ENCODE measurements at regions not wholly inside any gene's neighbourhood (a gene's known extent, or its start where the extent isn't known, plus 50 kb on each side); places are given as distances from the start of the nearest gene placed in this dataset.

DNA sequence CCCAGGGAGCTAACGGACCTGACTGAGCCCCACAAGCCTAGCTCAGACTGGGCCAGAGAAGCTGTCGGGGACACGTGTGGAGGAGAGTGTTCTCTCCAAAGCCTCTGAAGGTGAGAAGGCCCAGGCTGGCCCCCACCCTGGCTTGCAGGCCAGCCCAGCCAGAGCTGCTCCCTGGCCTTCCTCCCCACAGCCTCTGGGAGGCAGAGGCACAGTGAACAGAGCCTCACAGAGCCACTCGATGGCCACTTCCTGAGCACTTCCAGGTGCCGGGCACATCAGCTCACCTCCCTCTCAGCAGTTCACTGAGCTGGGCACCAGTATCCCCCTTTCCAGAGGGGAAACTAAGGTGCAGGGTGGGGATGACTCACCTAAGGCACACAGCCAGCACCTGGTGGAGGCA, 109.4 kb upstream of the LINGO1 start:
- Histone ChIP-seq H3K4me1 (no peaks in the 10 kb centered on the region), H3K27me3 (peaks cover 0 to 72% (median 27%) of the 10 kb centered on the region in 3 donors), H3K9me3 (no peaks in the 10 kb centered on the region), H3K4me3 (no peak overlapping the region), H3K27ac (no peak overlapping the region), H3K36me3 (no peaks in the 10 kb centered on the region)
- DNase-seq = no peak
- 63 to 80% (median 71%) methylated on average over 1 to 5 of the region's 5 CpGs for WGBS, 5 donors
- intact Hi-C loops (cut with DNase I; ENCODE audit: low total_unique reads) = no loop called here
- no peak for TF ChIP-seq POLR2AphosphoS5 (IDR thresholded peaks at IDR 0.05)
- TF ChIP-seq EP300 (IDR thresholded peaks at IDR 0.05) = no peak
- no peak for TF ChIP-seq POLR2A (IDR thresholded peaks at IDR 0.05)
- TF ChIP-seq, protein P1, sequence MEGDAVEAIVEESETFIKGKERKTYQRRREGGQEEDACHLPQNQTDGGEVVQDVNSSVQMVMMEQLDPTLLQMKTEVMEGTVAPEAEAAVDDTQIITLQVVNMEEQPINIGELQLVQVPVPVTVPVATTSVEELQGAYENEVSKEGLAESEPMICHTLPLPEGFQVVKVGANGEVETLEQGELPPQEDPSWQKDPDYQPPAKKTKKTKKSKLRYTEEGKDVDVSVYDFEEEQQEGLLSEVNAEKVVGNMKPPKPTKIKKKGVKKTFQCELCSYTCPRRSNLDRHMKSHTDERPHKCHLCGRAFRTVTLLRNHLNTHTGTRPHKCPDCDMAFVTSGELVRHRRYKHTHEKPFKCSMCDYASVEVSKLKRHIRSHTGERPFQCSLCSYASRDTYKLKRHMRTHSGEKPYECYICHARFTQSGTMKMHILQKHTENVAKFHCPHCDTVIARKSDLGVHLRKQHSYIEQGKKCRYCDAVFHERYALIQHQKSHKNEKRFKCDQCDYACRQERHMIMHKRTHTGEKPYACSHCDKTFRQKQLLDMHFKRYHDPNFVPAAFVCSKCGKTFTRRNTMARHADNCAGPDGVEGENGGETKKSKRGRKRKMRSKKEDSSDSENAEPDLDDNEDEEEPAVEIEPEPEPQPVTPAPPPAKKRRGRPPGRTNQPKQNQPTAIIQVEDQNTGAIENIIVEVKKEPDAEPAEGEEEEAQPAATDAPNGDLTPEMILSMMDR (IDR thresholded peaks at IDR 0.05) = no peak

DNA sequence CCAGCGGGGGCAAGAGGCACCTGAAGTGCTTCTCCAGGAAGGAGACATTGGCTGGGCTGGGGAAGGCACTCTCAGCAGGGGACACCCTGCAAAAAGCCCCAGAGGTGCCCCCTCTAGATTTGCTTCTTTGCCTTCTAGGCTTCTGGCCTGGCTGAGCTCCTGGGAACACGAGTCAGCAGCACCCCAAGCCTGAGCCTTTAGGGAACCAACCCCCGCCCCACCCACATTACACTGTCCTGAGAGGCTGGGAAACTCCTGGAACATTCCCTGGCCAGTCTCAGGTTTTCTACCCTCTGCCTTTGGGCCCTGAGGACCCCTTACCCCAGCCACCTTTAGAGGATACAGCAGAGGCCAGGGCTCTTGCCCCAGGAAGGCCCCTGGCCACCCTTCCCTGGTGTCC, 108.4 kb upstream of the LINGO1 start:
- DNase-seq = no peak
- TF ChIP-seq EP300 (IDR thresholded peaks at IDR 0.05) = no peak
- TF ChIP-seq, protein P1 (IDR thresholded peaks at IDR 0.05) = no peak
- TF ChIP-seq POLR2AphosphoS5 (IDR thresholded peaks at IDR 0.05) = no peak
- no peak for TF ChIP-seq POLR2A (IDR thresholded peaks at IDR 0.05)
- WGBS, 5 donors = 80 to 87% (median 86%) methylated on average over 2 to 3 of the region's 3 CpGs
- Histone ChIP-seq H3K27me3 (peaks cover 0 to 82% (median 27%) of the 10 kb centered on the region in 3 donors), H3K27ac (no peak overlapping the region), H3K4me3 (no peak overlapping the region), H3K4me1 (no peaks in the 10 kb centered on the region), H3K36me3 (no peaks in the 10 kb centered on the region), H3K9me3 (no peaks in the 10 kb centered on the region)
- intact Hi-C loops (cut with DNase I; ENCODE audit: low total_unique reads) = no loop called here

DNA sequence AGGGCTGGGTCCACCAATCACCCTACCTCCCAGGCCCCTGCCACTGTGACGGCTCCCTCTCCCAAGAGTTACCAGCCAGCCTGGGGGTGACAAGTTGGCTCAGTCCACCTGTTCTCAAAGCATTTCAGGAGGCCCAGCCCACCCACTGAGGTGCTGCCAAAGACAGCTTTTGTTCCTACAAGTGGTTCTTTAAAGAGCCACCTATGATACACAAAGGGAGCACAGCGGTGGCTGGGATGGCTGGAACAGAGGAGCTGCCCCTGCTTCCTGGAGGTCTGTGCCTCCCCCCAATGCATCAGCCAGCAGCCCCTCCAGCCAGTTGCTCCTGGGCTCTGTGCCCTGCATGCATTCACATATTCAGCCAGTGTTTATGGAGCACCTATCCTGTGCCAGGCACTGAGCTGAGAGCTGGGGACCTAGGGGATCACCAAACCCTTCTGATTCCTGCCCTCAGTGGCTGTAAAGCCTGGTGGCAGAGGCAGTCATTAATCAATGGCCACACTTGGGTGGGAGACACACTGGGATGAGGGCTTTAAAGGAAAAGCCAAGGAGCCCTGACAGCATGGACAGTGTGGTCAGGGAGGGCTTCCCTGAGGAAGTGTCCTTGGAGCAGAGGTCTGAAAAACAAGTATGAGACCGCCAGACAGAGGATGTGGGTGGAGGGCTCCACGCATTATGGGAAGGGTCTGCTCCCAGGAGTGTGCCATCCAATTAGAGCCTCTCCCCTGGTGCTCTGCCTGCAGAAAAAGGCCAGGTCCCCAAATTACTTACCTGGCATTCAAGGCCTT, 107.1 kb upstream of the LINGO1 start:
- intact Hi-C loops (cut with DNase I; ENCODE audit: low total_unique reads) = loop anchor here (10.0 kb wide), 1 partner anchor 85 kb away; no protein-coding TSS in a partner anchor
- Histone ChIP-seq H3K36me3 (no peaks in the 10 kb centered on the region), H3K9me3 (no peaks in the 10 kb centered on the region), H3K27ac (no peak overlapping the region), H3K4me1 (no peaks in the 10 kb centered on the region), H3K4me3 (no peak overlapping the region), H3K27me3 (peaks cover 0 to 89% (median 27%) of the 10 kb centered on the region in 3 donors)
- WGBS, 5 donors = 31 to 44% (median 35%) methylated on average over 2 to 4 of the region's 4 CpGs
- TF ChIP-seq POLR2AphosphoS5 (IDR thresholded peaks at IDR 0.05) (no peak), POLR2A (IDR thresholded peaks at IDR 0.05) (no peak), EP300 (IDR thresholded peaks at IDR 0.05) (no peak)
- TF ChIP-seq, protein P1 (IDR thresholded peaks at IDR 0.05) = no peak
- no peak for DNase-seq

DNA sequence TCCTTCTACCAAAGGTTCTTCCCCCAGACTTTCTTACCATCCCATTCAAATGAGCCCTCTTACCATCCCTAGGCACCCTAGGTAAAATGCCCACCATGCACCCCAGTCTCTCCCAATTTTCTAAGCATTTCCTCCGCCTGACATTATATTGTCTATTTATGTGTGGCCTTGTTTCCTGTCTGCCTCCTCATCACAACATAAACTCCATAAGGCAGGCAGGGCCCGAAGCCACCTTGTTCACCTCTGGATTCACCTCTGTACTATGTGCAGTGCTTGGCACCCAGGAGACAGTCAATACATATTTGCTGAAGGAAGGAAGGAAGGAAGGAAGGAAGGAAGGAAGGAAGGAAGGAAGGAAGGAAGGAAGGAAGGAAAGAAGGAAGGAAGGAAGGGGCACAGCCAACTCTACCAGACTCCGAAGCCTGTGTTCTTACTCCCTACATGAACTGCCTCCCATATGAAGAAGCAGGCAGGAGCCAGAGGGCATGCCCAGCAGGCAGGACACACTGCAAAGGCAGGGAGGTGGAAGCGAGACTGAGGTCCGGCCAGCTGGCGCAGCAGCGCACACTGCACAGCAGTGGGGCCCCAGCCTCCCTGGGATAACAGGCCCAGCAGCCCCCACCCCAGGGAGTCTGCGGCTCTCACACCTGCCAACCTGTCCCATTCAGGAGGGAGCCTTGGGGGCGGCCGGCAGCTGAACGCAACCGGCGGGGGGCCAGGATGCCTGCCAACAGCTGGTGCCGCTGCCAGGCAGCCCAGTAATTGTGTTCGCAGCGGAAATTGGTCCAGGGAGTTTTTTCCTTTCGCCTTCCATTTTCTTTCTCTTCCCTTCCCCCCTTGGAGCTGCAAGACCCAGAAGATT, 106.0 kb upstream of the LINGO1 start:
- Histone ChIP-seq H3K9me3 (no peaks in the 10 kb centered on the region), H3K4me3 (no peak overlapping the region), H3K36me3 (no peaks in the 10 kb centered on the region), H3K27ac (no peak overlapping the region), H3K4me1 (no peaks in the 10 kb centered on the region), H3K27me3 (peaks cover 0 to 99% (median 27%) of the 10 kb centered on the region in 3 donors)
- peak in 1 of 2 donors; percentile 60 for DNase-seq
- 38 to 46% (median 39%) methylated on average over 16 to 17 of the region's 17 CpGs for WGBS, 5 donors
- TF ChIP-seq, protein P1 (IDR thresholded peaks at IDR 0.05) = no peak
- TF ChIP-seq EP300 (IDR thresholded peaks at IDR 0.05) (no peak), POLR2A (IDR thresholded peaks at IDR 0.05) (no peak), POLR2AphosphoS5 (IDR thresholded peaks at IDR 0.05) (no peak)
- intact Hi-C loops (cut with DNase I; ENCODE audit: low total_unique reads) = loop anchor here (10.0 kb wide), 1 partner anchor 84 kb away; no protein-coding TSS in a partner anchor
